NCI-H82 treated with DMSO at 0.1 percent for 48 hours (cell line): ENCODE measurements at regions not wholly inside any gene's neighbourhood (a gene's known extent, or its start where the extent isn't known, plus 50 kb on each side); places are given as distances from the start of the nearest gene placed in this dataset.

ENCODE experiments used
- DNase-seq: peaks from one replicate; lab custom pipeline; 2025; ENCODE audit not compliant: unreplicated experiment; lab: John Stamatoyannopoulos, UW

DNA sequence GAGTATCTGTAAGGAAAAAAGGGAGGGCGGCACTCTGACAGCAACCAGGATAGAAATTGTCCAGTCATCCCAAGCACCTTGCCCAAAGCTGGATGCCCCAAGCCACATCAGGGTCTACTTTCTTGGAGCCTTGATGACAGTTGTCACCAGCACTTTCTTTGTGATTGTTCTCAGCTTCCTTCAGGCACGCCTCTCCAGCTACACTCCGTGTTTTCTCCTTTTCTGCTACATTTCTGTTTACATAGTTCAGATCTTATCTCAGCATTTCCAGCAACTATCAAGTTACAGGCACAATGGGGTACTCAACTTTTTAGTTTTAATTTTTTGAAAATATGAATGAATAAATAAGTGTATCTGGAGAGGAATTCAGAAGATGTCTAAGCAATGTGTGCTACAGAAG, 115.3 kb upstream of the CELF4 start:
- DNase-seq = no peak

DNA sequence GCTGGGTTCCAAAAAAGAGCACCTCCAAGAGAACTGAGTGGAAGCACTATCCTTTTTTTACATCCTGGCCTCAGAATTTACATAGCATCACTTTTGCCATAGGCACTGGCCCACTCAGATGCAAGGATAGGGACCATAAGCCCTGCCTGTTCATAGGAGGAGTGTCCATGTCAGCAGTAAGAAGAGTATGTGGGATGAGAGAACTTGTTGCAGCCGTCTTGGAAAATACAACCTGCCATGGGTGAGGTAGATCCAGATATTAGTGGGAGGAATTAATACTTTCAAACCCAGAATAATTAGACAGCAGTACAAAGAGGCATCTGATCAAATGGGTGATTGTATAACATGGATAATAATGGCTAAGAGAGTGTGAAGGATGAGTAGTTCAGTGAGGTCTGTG, 110.7 kb upstream of the CELF4 start:
- DNase-seq = no peak

DNA sequence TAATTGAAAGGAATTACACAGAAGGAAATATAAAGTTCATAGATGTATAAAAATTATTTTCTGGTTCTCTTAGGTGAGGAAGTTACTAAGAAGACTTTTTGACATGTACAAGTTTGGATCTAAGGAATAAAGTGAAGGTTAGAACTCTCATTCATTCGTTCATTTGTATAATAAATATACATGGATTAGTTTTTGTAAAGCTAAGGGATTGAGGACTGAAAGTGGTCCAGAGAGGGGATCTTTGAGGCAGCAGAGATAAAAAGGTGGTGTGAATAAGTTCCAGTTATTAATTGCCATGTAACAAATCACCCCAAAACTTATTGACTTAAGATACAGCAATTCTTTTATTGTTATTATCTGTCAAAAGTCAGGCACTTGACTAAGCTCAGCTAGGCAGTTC, 110.1 kb upstream of the CELF4 start:
- DNase-seq = no peak

DNA sequence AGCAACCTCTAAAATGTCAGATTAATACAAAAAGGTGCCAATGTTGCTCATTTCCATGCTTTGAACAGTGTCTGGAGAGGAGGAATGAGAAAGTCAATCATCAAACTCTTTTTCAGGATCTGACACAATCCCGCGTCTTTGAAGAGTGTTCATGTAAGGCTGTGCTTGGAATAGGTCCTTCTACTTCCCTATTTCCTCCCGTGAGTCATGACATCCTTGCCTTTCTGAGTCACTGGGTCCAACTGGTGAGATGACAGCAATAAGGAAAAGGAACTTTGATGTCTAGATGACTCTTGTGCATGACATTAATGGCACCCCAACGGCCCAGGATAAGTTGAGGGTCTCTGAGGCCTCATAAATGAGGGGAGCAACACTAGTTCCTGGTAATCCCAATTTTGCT, 109.0 kb upstream of the CELF4 start:
- DNase-seq = no peak

DNA sequence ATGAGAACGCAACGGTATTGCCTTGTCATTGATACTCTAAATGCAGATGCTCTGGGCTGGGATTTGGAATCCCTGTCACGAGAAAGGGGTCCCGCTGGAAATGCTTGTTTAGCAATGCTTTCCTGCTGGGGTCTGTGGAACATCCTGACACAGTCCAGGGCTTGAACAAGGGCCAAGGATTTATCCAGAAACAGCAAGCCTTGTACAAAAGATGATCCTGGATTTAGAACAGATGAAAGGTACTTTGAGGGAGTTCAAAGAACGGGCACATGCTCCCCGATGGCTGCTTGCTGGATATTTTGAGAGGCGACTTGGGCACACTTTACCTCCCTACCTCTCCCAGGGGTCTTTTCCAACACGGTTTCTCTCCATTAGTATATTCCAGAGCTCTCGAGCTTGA, 108.1 kb upstream of the CELF4 start:
- no peak for DNase-seq

DNA sequence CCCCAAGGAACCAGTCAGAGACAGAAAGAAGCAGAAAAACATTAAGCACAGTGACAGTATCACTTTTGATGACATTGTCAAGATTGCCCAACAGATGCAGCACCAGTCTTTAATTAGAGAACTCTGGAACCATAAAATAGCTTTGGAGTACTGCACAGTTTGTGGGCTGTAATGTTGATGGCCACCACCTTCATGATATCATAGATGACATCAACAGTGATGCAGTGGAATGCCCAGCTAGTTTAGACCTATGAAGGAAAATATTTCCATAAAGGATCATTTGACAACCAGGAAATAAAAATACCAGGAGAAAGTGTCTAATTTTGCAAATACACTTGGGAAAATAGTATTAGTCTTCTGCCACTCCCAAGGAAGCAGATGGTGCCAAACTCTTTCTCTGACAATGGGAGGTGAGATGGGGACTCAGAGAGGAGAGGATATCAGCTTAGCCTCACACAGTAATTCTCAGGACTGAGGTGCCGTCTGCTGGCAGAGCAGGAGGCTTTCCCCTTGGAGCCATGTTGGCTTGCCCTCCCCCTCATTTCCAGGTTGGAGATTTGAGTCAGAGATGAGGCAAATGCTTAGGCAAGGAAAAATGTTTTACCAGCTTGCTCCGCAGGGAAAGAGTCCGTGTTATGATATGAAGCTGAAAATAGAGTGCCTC, 107.5 kb upstream of the CELF4 start:
- DNase-seq = no peak

DNA sequence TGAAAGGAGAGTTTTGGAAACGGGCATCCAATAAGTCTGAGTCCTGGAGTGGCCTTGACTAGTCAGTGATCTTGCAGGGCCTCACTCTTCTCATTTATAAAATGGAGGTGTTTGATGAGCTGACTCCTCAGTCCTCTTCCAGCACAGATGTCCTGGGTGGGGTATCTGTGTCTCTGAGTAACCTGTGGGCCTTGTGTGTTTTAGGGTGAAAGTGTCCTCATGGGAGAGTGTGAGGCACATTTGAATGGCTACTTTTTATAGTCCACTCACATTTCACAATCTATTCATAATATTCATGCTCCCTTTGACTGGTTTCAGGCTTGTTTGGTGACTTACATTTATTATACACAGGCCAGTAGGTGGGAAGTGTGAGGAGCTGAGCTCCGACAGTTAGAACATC, 106.4 kb upstream of the CELF4 start:
- DNase-seq = no peak

DNA sequence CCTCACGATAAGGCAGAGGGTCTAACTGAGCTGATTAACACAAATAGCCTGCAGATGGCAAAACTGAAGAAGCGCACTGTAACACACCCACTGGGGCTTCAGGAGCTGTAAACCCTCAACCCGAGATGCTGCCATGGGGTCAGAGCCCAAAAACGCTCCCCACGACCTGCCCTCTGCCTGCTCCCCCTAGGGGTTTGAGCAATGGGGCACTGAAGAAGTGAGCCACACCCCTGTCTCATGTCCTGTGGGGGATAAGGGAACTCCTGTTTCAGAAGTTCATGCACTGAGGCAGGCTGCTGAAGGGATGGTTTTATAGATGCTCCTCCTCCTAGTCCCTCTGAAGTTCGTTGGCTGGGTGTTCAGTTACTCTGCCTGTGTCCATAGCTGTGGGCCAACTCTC, 105.9 kb upstream of the CELF4 start:
- DNase-seq = no peak

DNA sequence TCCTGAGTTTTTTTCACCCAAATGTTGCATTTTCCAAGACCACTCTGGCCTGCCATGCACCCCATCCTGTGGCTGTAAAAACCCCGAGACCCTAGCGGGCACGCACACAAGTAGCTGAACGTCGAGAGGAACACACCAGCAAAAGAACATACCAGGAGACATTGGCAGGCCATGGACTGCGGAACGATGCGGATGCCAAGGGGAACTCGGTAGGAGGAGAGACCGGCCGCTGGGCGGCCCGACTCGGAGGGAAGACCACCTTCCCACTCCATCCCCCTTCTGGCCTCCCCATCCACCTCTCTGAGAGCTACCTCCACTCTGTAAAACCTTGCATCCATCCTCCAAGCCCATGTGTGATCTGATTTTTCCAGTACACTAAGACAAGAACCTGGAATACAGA, 105.5 kb upstream of the CELF4 start:
- no peak for DNase-seq

DNA sequence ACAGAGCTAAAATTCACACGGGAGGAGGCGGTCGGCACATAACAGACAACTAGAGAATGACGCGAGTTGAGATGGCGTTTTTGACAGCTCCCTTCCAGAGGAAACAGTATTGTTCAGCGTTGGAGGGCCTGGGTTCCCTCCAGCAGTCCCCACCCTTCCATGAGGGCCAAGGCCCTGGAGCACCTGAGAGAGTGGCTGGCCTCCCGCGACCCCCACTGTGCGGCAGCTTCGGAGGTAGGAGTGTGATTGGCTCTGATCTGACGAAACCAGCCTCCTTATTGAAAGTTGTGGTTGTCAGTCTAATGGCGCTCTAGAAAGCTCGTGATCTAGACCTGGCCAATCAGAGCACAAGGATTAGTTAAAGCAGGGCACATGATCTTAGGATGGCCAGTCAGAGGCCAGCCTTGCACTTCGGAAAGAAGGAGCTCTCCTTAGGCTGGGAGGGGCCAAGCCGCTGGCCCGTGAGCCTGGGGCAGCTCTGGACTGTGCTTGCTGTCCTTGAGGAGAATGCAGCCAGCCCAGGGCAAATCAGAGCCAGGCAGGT, 104.5 kb upstream of the CELF4 start:
- DNase-seq = no peak

DNA sequence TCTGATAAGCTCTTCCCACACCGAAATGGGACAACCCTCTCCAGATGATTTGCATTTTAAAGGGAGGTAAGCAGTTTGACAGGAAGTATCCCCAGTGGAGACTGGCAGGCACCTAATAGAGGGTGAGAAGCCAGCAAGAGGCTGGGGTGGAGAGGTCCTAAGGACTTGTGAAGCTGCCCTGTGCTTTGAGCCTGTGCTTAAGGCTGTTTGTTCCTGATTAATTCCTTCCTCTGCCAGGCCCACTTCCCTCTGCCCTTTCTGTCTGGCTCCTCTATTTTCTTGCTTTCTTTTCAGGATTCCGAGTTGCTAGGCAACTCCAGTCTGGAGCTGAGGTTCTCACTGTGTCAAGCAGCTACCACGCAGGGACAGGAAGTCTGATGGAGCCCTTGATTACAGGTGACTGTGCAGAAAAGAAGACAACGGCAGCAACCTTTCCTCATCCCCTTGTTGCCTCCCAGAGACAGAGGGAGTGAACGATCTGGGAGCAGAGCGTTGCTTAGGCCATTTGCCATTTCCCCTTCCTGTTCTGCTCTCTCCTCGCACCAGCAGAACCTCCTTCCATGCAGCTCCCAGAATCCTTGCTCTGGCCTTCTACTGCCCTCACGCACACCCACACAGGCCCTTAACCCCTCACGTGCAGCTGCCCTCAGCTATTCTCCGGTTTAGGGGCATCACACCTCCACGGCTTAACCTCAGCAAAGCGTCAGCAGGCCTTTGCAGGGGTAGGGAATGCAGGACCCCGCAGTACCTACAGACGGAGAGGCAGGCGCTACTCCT, 103.6 kb upstream of the CELF4 start:
- no peak for DNase-seq

DNA sequence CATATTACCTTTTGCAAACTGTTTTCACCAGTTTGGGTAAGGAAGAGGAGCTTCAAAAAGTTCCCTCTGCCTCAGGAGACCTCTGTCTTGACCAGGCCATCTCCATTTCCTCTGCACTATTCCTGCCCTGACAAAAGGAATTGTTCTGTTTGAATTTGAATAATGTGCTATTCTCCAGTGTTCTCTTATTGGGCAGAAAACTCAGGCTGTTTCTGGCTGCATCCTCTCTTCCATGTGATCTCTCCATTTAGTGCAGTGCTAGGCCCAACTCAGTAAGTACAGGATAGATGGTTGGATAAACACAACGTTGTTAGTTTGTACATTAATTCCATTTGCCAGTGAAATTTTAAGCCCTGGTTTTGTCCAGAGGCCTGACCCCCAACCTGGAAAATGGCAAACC, 102.2 kb upstream of the CELF4 start:
- no peak for DNase-seq

DNA sequence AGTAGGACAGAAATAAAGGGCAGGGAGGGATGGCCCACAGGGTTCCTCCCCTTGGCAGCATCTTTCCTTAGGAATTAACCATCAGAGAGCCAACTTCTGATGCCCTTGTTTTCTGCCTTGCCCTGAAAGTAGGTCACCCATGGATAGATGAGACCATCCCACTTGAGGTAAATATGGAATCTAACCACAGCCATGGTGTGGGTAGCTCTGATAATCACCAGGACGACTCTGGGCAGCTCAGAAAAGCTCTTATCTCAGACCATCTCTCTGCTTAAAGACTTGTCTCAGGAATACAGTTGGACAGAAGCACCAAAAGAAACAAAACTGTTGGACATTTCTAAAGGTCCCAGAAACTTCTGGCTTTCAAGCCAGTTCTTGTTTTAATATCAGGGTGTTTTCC, 101.4 kb upstream of the CELF4 start:
- no peak for DNase-seq

DNA sequence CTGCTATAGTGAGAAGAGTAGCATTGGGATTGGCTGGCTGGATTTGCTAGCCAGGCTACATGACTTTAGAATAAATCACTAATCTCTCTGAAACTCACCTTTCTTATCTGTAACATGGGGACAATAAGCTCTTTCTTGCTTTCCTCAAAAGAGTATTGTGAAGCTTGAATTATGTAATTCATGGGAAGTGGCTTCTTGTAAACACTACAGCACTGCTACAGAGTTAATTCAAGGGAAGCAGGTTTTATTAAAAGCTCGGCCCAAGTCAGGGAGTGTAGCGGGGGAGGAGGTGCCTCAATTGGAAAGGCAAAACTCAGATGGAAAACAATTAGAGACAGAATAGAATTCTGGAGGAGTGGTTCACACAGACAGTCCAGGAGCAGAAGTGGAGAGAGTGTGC, 100.9 kb upstream of the CELF4 start:
- DNase-seq = no peak

DNA sequence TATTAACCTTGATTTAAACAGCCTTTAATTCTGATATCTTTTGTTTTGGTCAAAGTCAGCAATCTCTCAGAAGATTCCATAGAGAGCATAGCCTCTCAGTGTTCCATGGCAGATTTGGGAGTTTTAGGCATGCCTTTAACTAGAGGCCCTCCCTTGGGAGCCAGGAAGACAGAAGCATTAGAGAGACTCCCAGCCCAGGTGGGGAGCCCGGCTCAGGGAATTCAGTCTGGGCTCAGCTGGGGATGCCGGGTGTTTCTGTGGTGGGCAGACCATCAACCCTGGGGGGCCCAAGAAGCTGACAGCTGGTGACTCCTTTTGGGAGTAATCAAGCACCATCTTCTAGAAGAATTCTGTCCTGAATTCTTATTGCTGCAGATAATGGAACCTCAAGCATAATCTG, 99.7 kb upstream of the CELF4 start:
- no peak for DNase-seq

DNA sequence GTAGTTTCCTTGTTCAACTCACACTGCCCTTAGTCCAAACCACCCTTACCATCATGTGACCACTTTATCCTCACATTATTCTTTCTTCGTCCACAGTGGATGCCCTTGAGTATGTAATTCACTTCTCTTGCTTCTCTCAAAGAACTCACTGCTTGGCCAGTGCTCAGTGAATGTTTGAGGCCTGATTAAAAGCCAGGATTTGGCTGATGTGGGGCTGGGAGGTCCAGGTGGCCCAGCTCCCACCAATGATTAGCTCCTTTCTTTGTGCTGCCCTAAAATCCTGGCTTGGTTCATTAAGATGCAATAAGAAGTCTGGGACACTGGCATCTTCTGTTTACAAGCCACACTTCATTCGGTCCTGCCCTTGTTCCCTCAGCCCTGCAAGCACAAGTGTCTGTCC, 97.8 kb upstream of the CELF4 start:
- no peak for DNase-seq

DNA sequence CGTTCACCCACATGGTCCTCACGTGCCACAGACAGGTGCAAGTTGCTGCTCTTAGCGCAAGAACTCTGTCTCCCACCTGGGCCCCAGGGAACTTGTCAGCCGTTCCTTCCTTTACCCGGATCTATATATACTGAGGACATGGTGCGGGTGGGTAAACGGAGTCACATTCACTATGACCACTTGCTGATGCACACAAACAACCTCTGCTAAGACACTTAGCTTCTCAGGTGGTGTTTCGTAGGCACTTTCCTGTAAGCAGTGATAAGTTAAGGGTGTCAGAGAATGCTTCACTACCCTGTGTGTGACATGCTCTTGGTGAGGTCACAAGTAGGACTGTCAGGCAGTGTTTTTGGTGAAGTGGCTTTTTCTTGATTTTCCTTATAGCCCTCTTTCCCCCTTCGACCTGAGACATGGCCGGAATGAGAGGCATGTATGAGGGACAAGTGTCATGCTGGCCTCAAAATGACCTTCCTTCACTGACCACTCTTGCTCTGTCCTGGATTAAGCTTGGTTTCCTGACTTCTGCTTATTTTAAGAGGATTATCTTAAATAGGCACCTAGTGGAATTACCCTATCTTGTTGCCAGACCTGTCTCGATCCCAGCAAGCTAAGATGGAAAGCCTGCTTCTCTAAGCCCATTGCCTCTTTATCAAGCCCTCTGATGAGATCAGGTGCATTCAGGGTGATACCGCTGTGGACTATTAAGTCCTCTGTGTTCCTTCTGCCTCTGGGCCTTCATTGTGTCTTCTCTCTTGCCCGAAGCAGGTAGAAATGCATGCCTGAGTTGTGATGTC, 97.1 kb upstream of the CELF4 start:
- DNase-seq = peak; percentile 90

DNA sequence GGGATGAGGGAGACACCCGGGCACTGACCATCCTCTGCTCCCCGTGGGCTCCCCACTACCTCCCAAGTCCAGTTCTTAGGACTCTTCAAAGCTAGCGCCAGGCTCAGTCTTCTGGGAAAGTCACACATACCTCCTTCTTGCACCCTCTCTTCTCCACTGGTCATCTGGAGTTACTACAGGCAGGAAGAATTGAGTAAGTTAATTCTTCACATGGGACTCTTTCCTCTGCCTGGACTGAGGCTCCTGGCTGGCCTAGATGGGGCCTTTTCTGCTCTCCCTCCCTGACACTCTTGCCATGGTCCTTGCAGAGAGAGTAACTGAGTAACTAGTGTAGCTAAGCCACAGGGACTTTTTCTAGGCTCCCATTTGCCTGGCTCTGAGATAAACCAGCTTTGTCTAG, 96.5 kb upstream of the CELF4 start:
- no peak for DNase-seq

DNA sequence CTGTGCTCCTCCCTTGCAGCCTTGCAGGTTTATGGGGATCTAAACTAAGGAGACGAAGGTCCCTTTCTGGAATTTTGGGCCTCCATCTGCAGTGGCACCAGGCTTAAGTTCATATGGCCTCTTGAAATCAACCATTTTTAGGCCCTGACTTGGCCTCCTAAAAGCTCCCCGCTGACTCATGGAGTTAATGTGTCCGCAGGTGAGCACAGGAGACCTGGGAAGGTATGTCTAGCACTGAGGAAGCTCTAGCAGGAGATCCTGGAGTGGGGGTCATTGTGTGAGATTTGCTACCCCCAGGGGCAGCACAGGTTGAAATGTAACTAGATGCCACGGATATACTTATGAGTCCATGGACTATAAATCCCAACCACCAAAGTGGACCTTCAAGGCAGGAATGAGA, 95.9 kb upstream of the CELF4 start:
- no peak for DNase-seq

DNA sequence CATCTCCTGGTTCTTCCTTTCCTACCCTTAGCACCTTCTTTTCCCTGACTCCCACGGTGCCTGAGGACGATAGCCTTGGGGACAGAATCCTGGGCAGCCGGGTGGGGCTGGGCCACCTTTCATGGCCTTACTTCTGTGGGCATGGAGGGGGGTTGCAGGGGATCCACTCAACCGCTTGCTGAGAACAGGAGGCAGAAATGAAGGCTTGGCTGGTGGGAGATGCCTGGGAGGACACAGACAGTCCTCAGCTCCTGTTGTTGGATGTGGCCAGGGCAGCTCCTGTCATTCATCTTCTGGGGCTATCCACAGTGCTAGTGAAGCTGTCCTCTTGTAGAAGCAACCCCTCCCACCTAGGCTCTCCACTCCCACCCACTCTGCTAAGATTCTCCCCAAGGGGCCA, 95.5 kb upstream of the CELF4 start:
- DNase-seq = no peak

DNA sequence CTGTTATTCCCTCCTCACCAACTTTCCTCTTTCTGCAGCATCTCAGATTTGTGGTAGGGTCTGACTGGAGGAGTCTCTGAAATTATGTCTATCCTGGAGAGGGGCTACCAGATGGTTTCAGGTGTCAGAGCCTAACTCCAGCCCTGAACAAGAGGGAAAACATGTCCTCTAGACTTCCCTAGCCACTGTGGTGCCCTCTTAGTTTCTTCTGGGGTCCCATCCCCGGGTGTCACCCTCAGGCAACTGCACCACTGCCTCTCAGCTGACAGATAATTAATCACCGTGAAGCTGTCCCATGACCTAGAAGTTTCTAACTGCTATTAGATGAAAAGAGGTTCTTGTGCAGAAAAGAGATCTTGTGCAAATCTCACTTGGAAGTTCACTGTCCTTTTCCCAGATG, 95.1 kb upstream of the CELF4 start:
- DNase-seq = no peak

DNA sequence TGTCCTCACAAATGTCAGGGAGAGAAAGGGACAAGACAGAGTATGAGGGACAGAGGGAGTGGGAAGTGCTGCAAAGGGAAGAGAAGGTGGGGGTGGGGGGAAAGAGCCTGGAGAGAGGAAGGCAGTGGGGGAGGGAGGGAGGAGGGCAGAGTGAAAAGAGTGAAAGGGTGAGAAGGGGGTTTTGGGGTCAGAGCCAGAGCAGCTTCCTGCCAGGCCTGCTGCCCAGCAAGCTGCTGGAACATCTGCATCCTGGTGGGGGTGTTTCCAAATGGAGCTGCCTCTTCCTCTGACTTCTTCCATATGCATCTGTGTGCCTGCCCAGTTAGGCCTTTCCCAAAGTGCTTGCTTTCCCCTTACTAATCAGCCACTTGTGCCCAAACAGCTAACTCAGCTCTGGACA, 94.3 kb upstream of the CELF4 start:
- DNase-seq = no peak
